Left ventricle myocardium inferior (tissue), 1 donor: ENCODE measurements at regions not wholly inside any gene's neighbourhood (a gene's known extent, or its start where the extent isn't known, plus 50 kb on each side); places are given as distances from the start of the nearest gene placed in this dataset.

Experiments used
- DNase-seq: peaks from one replicate; pipeline ENCODE4 v3.0.0-alpha.2; 2020
- H3K27ac ChIP-seq: fragments of 200-600 bp; replicated peaks from 2 replicates; pipeline ENCODE4 v1.8.0; 2021
- H3K27me3 ChIP-seq: fragments of 200-600 bp; 2 replicates; pipeline ENCODE4 v1.8.0; 2021; ENCODE audit warnings: low read depth
- H3K36me3 ChIP-seq: fragments of 200-600 bp; 2 replicates; pipeline ENCODE4 v1.8.0; 2021
- H3K4me1 ChIP-seq: fragments of 200-600 bp; 2 replicates; pipeline ENCODE4 v1.8.0; 2021
- H3K4me3 ChIP-seq: fragments of 200-600 bp; 2 replicates; pipeline ENCODE4 v1.8.0; 2021; ENCODE audit warnings: mild to moderate bottlenecking, moderate library complexity
- H3K9me3 ChIP-seq: fragments of 200-600 bp; replicated peaks from 2 replicates; pipeline ENCODE4 v1.8.0; 2021
- intact Hi-C: fragments of 100-400 bp; cut with micrococcal nuclease; formaldehyde crosslinking; loops from one replicate; pipeline ENCODE4 v1.11.0; 2022
- TF ChIP-seq, protein P1 (sequence below): fragments of 200-600 bp; IDR thresholded peaks from 2 replicates; pipeline ENCODE4 v1.8.0; 2021; ENCODE audit warnings: antibody characterized with exemption, mild to moderate bottlenecking, borderline replicate concordance
- donor health status: DM: no; HTN: yes; CAD: no; lungs with severe emphysema.

GRCh38 chr5:159458217-159458711 lies 128.0 kb upstream of the IL12B start:
- H3K4me3 ChIP-seq, result no peak overlapping the region
- H3K27me3 ChIP-seq, result no peaks in the 10 kb centered on the region
- no peak overlapping the region for H3K27ac ChIP-seq
- H3K36me3 ChIP-seq, result no peaks in the 10 kb centered on the region
- TF ChIP-seq, protein P1, sequence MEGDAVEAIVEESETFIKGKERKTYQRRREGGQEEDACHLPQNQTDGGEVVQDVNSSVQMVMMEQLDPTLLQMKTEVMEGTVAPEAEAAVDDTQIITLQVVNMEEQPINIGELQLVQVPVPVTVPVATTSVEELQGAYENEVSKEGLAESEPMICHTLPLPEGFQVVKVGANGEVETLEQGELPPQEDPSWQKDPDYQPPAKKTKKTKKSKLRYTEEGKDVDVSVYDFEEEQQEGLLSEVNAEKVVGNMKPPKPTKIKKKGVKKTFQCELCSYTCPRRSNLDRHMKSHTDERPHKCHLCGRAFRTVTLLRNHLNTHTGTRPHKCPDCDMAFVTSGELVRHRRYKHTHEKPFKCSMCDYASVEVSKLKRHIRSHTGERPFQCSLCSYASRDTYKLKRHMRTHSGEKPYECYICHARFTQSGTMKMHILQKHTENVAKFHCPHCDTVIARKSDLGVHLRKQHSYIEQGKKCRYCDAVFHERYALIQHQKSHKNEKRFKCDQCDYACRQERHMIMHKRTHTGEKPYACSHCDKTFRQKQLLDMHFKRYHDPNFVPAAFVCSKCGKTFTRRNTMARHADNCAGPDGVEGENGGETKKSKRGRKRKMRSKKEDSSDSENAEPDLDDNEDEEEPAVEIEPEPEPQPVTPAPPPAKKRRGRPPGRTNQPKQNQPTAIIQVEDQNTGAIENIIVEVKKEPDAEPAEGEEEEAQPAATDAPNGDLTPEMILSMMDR, result no peak
- no peaks in the 10 kb centered on the region for H3K4me1 ChIP-seq
- H3K9me3 ChIP-seq, result no peaks in the 10 kb centered on the region
- intact Hi-C loops, result no loop called here
- DNase-seq, result no peak

- intact Hi-C loops, result no loop called here
- TF ChIP-seq, protein P1, result no peak
Observed at GRCh38 chr5:159459132-159459627, 128.9 kb upstream of the IL12B start.

DNA sequence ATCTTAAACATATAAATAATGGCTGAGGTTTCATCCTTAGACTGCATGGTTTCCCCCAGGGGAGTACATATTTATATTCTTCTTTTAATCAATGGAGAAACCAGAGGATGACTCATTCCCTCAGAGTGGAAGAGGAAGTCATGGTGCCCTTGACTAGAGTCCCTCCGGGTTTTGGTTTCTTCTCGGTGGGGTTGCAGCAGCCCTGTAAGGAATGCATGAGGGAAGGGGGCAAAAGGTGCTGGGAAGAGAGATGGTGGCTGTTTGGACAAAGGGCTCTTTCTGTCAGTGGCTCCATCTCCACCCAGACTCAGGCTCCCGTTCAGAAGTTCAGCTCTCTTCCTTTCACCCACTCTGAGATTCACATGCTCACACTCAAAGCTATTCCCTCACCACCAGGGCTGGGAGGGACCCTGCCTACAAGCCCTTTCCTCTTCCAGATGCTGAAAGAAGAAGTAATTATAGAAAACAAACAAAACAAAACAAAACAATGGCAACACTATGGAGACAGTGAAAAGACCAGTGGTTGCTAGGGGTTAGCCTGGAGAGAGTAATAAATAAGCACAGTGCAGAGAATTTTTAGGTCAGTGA lies 129.8 kb upstream of the IL12B start:
- no peak overlapping the region for H3K27ac ChIP-seq
- no peak overlapping the region for H3K4me3 ChIP-seq
- intact Hi-C loops, result no loop called here
- H3K27me3 ChIP-seq, result no peaks in the 10 kb centered on the region
- H3K9me3 ChIP-seq, result no peaks in the 10 kb centered on the region
- TF ChIP-seq, protein P1, result no peak
- H3K4me1 ChIP-seq, result no peaks in the 10 kb centered on the region
- H3K36me3 ChIP-seq, result no peaks in the 10 kb centered on the region
- DNase-seq, result no peak

More at GRCh38 chr5:159459132-159459627, 128.9 kb upstream of the IL12B start:
- Histone ChIP-seq H3K4me1 (no peaks in the 10 kb centered on the region), H3K27ac (no peak overlapping the region), H3K36me3 (no peaks in the 10 kb centered on the region), H3K4me3 (no peak overlapping the region), H3K9me3 (no peaks in the 10 kb centered on the region), H3K27me3 (no peaks in the 10 kb centered on the region)
- DNase-seq, result no peak

DNA sequence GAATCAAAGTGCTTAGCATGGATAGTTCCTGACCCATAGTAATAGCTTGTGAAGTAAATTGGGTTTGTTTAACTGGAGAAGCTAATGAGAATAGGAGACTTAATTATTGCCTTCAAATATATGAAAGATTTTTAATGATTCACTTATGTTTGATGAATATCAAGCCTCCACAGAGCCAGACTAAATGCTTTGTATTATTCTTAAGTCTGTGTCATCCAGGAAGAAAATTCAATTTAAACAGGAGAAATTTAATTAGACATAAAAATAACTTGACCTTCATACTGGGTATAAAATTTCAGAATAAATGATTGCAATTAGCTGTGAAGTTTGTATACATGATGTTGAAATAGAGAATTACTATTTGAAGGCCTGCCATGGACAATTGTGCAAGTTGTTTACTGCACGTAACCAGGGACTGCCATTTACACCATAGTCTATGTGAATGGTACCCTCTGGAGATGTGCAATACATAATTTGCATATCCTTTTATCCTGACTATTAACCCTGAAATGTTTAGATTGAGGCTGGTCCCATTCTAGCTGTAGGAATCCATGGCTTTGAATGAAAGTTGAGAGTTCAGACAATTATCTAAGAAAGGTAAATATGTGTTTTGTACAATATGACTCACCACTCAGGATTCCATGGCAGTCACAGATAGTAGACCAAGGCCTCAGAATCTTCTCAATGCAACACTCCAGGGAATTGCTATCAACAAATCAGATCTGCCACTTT lies 133.5 kb upstream of the IL12B start:
- Histone ChIP-seq H3K4me3 (no peak overlapping the region), H3K36me3 (no peaks in the 10 kb centered on the region), H3K27me3 (no peaks in the 10 kb centered on the region), H3K27ac (no peak overlapping the region), H3K4me1 (no peaks in the 10 kb centered on the region), H3K9me3 (no peaks in the 10 kb centered on the region)
- TF ChIP-seq, protein P1, result no peak
- intact Hi-C loops, result no loop called here
- no peak for DNase-seq

DNA sequence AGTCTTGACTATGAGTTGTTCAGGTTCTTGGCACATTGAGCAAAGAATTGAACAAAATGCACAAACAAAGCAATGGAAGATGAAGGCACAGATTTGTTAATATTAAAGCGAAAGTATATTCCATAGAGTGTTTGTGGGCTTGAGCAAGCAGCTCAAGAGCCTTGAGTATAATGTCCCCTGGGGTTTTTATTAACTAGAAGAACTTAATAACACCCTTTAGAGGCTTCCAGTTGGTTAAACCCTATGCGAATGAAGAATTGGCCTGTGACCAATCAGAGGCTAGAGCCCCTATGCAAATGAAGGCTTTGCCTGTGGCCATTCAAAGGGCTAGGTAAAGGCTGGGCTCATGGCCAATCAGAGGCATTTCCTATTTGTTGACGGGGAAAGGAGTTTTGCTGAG lies 135.3 kb upstream of the IL12B start:
- intact Hi-C loops, result no loop called here
- H3K9me3 ChIP-seq, result no peaks in the 10 kb centered on the region
- H3K36me3 ChIP-seq, result no peaks in the 10 kb centered on the region
- H3K27me3 ChIP-seq, result no peaks in the 10 kb centered on the region
- no peak for DNase-seq
- no peak overlapping the region for H3K27ac ChIP-seq
- H3K4me1 ChIP-seq, result no peaks in the 10 kb centered on the region
- TF ChIP-seq, protein P1, result no peak
- no peak overlapping the region for H3K4me3 ChIP-seq
